ENCODE measurements at regions not wholly inside any gene's neighbourhood (a gene's known extent, or its start where the extent isn't known, plus 50 kb on each side); places are given as distances from the start of the nearest gene placed in this dataset.
"Not testable (repeated sequence)": the region's sequence is repeated elsewhere in the genome, so short reads cannot be mapped to it uniquely, and the experiment has no call there.

- peak; percentile 50 to 85 (median 72) for DNase-seq
Observed at GRCh38 chr3:153221748-153222162, 59.7 kb downstream of the RAP2B start.

- not testable (repeated sequence) for DNase-seq
Observed at GRCh38 chr3:153226877-153227276, 64.9 kb downstream of the RAP2B start.

- not testable (repeated sequence) for DNase-seq
Observed at GRCh38 chr3:153230427-153230826, 68.4 kb downstream of the RAP2B start.

- DNase-seq, result not testable (repeated sequence)
Observed at GRCh38 chr3:153231245-153231644, 69.2 kb downstream of the RAP2B start.

GRCh38 chr3:153232050-153232752 lies 70.2 kb downstream of the RAP2B start:
- DNase-seq, result not testable (repeated sequence)

GRCh38 chr3:153232851-153233271 lies 70.8 kb downstream of the RAP2B start:
- DNase-seq, result no peak

GRCh38 chr3:153233986-153234385 lies 72.0 kb downstream of the RAP2B start:
- DNase-seq, result no peak

GRCh38 chr3:153242896-153243295 lies 80.9 kb downstream of the RAP2B start:
- DNase-seq, result no peak

- no peak for DNase-seq
Observed at GRCh38 chr3:153244961-153245360, 82.9 kb downstream of the RAP2B start.

GRCh38 chr3:153245661-153246060 lies 83.6 kb downstream of the RAP2B start:
- DNase-seq, result no peak

GRCh38 chr3:153246331-153246730 lies 84.3 kb downstream of the RAP2B start:
- no peak for DNase-seq

- no peak for DNase-seq
Observed at GRCh38 chr3:153246806-153247205, 84.8 kb downstream of the RAP2B start.

GRCh38 chr3:153247331-153248330 lies 85.6 kb downstream of the RAP2B start:
- no peak for DNase-seq

- DNase-seq, result not testable (repeated sequence)
Observed at GRCh38 chr3:153248835-153249234, 86.8 kb downstream of the RAP2B start.

GRCh38 chr3:153249906-153250305 lies 87.9 kb downstream of the RAP2B start:
- DNase-seq, result no peak

GRCh38 chr3:153250446-153250845 lies 88.4 kb downstream of the RAP2B start:
- no peak for DNase-seq

- DNase-seq, result no peak
Observed at GRCh38 chr3:153252963-153253362, 90.9 kb downstream of the RAP2B start.

- no peak for DNase-seq
Observed at GRCh38 chr3:153254361-153254760, 92.3 kb downstream of the RAP2B start.

GRCh38 chr3:153257673-153258351 lies 95.8 kb downstream of the RAP2B start:
- no peak for DNase-seq

GRCh38 chr3:153259956-153260355 lies 97.9 kb downstream of the RAP2B start:
- DNase-seq, result no peak

- DNase-seq, result no peak
Observed at GRCh38 chr3:153260681-153261080, 98.7 kb downstream of the RAP2B start.

- DNase-seq, result no peak
Observed at GRCh38 chr3:153266619-153267018, 104.6 kb downstream of the RAP2B start.

All from stimulated activated naive CD4-positive, alpha-beta T cell (primary cell).